H9 (cell line): ENCODE measurements at regions not wholly inside any gene's neighbourhood (a gene's known extent, or its start where the extent isn't known, plus 50 kb on each side); places are given as distances from the start of the nearest gene placed in this dataset.

Source experiments
- DNase-seq: peaks from one replicate; pipeline ENCODE4 v3.0.0-alpha.2; 2017
- H2AFZ ChIP-seq: one replicate; pipeline ENCODE4 v1.6.1; 2013; ENCODE audit warnings: mild to moderate bottlenecking, low read length, control low read depth, moderate library complexity
- H2AK5ac ChIP-seq: 2 replicates; pipeline ENCODE4 v1.6.1; 2013; ENCODE audit warnings: low read length, control low read depth, mixed read lengths; ENCODE audit not compliant: insufficient read length
- H2BK120ac ChIP-seq: one replicate; pipeline ENCODE4 v1.6.1; 2013; ENCODE audit warnings: low read depth, mild to moderate bottlenecking, low read length, control low read depth, inconsistent platforms; ENCODE audit not compliant: poor library complexity, severe bottlenecking
- H2BK12ac ChIP-seq: 2 replicates; pipeline ENCODE4 v1.6.1; 2013; ENCODE audit warnings: low read length, control low read depth, mixed read lengths, low read depth; ENCODE audit not compliant: insufficient read length
- H2BK15ac ChIP-seq: 2 replicates; pipeline ENCODE4 v1.6.1; 2013; ENCODE audit warnings: low read depth, low read length, control low read depth
- H2BK20ac ChIP-seq: one replicate; pipeline ENCODE4 v1.6.1; 2013; ENCODE audit warnings: low read depth, mild to moderate bottlenecking, low read length, control low read depth, inconsistent platforms; ENCODE audit not compliant: poor library complexity, severe bottlenecking
- H2BK5ac ChIP-seq: 2 replicates; pipeline ENCODE4 v1.6.1; 2013; ENCODE audit warnings: low read length, control low read depth, mixed read lengths; ENCODE audit not compliant: insufficient read length
- H3K14ac ChIP-seq: 2 replicates; pipeline ENCODE4 v1.6.1; 2013; ENCODE audit warnings: low read length, control low read depth; ENCODE audit not compliant: insufficient read depth
- H3K18ac ChIP-seq: 2 replicates; pipeline ENCODE4 v1.6.1; 2013; ENCODE audit warnings: low read depth, mild to moderate bottlenecking, mixed read lengths, low read length, control low read depth; ENCODE audit not compliant: insufficient read length
- H3K23ac ChIP-seq: 2 replicates; pipeline ENCODE4 v1.6.1; 2013; ENCODE audit warnings: low read length, control low read depth, mixed read lengths, low read depth; ENCODE audit not compliant: insufficient read length
- H3K23me2 ChIP-seq: 2 replicates; pipeline ENCODE4 v1.6.1; 2013; ENCODE audit warnings: low read depth, mild to moderate bottlenecking, mixed read lengths, low read length, control low read depth; ENCODE audit not compliant: insufficient read length, poor library complexity, severe bottlenecking
- H3K27ac ChIP-seq: 2 replicates; pipeline ENCODE4 v1.5.1; 2013; ENCODE audit warnings: low read length, control low read depth, mixed read lengths, low read depth; ENCODE audit not compliant: insufficient read length
- H3K27me3 ChIP-seq: 2 replicates; pipeline ENCODE4 v1.6.1; 2013; ENCODE audit warnings: low read length, control low read depth, inconsistent platforms; ENCODE audit not compliant: insufficient read depth
- H3K4ac ChIP-seq: 2 replicates; pipeline ENCODE4 v1.6.1; 2013; ENCODE audit warnings: low read depth, mild to moderate bottlenecking, control low read depth, inconsistent platforms, low read length, moderate library complexity
- H3K4me1 ChIP-seq: 2 replicates; pipeline ENCODE4 v1.6.1; 2013; ENCODE audit warnings: low read length, control low read depth, inconsistent platforms; ENCODE audit not compliant: insufficient read depth
- H3K4me2 ChIP-seq: 2 replicates; pipeline ENCODE4 v1.6.1; 2013; ENCODE audit warnings: low read length, control low read depth, mixed read lengths; ENCODE audit not compliant: insufficient read length, insufficient read depth
- H3K56ac ChIP-seq: 2 replicates; pipeline ENCODE4 v1.6.1; 2013; ENCODE audit warnings: low read depth, mild to moderate bottlenecking, mixed read lengths, low read length, control low read depth; ENCODE audit not compliant: insufficient read length
- H3K79me1 ChIP-seq: 2 replicates; pipeline ENCODE4 v1.6.1; 2013; ENCODE audit warnings: low read depth, mild to moderate bottlenecking, moderate library complexity, low read length, control low read depth, inconsistent platforms; ENCODE audit not compliant: insufficient read depth, poor library complexity, severe bottlenecking
- H3K79me2 ChIP-seq: 2 replicates; pipeline ENCODE4 v1.6.1; 2013; ENCODE audit warnings: low read length, control low read depth, inconsistent platforms; ENCODE audit not compliant: insufficient read depth
- H3K9ac ChIP-seq: 2 replicates; pipeline ENCODE4 v1.6.1; 2013; ENCODE audit warnings: low read length, control low read depth, mixed read lengths; ENCODE audit not compliant: insufficient read length; ENCODE audit errors: extremely low read depth
- H3K9me3 ChIP-seq: one replicate; pipeline ENCODE4 v1.6.1; 2013; ENCODE audit warnings: low read depth, low read length, inconsistent platforms; ENCODE audit not compliant: control insufficient read depth
- H3T11ph ChIP-seq: one replicate; pipeline ENCODE4 v1.6.1; 2013; ENCODE audit warnings: mild to moderate bottlenecking, low read length, control low read depth, inconsistent platforms
- H4K20me1 ChIP-seq: one replicate; pipeline ENCODE4 v1.6.1; 2013; ENCODE audit not compliant: control insufficient read depth, insufficient read length, insufficient read depth
- H4K5ac ChIP-seq: 2 replicates; pipeline ENCODE4 v1.6.1; 2013; ENCODE audit warnings: low read depth, mild to moderate bottlenecking, mixed read lengths, low read length, control low read depth; ENCODE audit not compliant: insufficient read length
- H4K8ac ChIP-seq: replicated peaks from 2 replicates; pipeline ENCODE4 v1.6.1; 2013; ENCODE audit warnings: low read length, control low read depth, mixed read lengths, low read depth; ENCODE audit not compliant: insufficient read length
- H4K91ac ChIP-seq: 2 replicates; pipeline ENCODE4 v1.6.1; 2013; ENCODE audit warnings: low read depth, mild to moderate bottlenecking, moderate library complexity, mixed read lengths, low read length, control low read depth; ENCODE audit not compliant: insufficient read length
- H3K27ac Mint-ChIP-seq, 3 experiments: 2 replicates in 2 of 3; 3 replicates in 1 of 3; pipeline ENCODE4 v1.8.0; 2020 to 2021; ENCODE audit warnings: mixed read lengths in 3 of 3, mild to moderate bottlenecking in 1 of 3, moderate library complexity in 1 of 3
- H3K27me3 Mint-ChIP-seq: 2 replicates; pipeline ENCODE4 v1.8.0; 2021; ENCODE audit warnings: low read depth, mild to moderate bottlenecking, moderate library complexity, mixed read lengths
- H3K36me3 Mint-ChIP-seq, 3 experiments: 2 replicates in 2 of 3; 3 replicates in 1 of 3; pipeline ENCODE4 v1.8.0; 2020 to 2021; ENCODE audit warnings: low read depth in 3 of 3, mixed read lengths in 3 of 3; ENCODE audit not compliant: insufficient read depth in 1 of 3
- H3K4me1 Mint-ChIP-seq, 2 experiments: 2 replicates each; pipeline ENCODE4 v1.8.0; 2020; ENCODE audit warnings: mixed read lengths in 2 of 2
- H3K4me3 Mint-ChIP-seq, 2 experiments: 2 replicates in 1 of 2; 3 replicates in 1 of 2; pipeline ENCODE4 v1.8.0; 2020 to 2021; ENCODE audit warnings: mild to moderate bottlenecking in 2 of 2, mixed read lengths in 2 of 2, moderate library complexity in 1 of 2
- H3K9me3 Mint-ChIP-seq, 2 experiments: 2 replicates in 1 of 2; 3 replicates in 1 of 2; pipeline ENCODE4 v1.8.0; 2020; ENCODE audit warnings: mild to moderate bottlenecking in 2 of 2, mixed read lengths in 2 of 2, moderate library complexity in 1 of 2
- CTCF ChIP-seq: fragments of 200-600 bp; sonication (generic); conservative IDR thresholded peaks from 3 replicates; pipeline ENCODE4 v1.8.0; 2021; ENCODE audit warnings: antibody characterized with exemption, mild to moderate bottlenecking
- WGBS: extraction: QIAGEN DNeasy Blood & Tissue Kit; methylation state at CpG from one replicate; pipeline ENCODE4 v1.1.7; 2013; ENCODE audit warnings: missing lambda C conversion rate, low lambda C conversion rate, mixed read lengths; ENCODE audit not compliant: insufficient read length; ENCODE audit errors: extremely low coverage; 5-methylcytosine and 5-hydroxymethylcytosine counted together

GRCh38 chr3:86849991-86850390 lies 141.0 kb downstream of the VGLL3 start:
- H3K27me3 ChIP-seq = no peaks in the 10 kb centered on the region
- H3K4me1 Mint-ChIP-seq = peaks cover 11 to 16% of the 10 kb centered on the region in 2 experiments; a peak in 3 of 4 replicates
- no peak overlapping the region for H2AFZ ChIP-seq
- H2AK5ac ChIP-seq = no peak overlapping the region
- no peak overlapping the region for H3K9ac ChIP-seq
- no peak overlapping the region for H2BK120ac ChIP-seq
- peaks cover 9 to 17% (median 12%) of the 10 kb centered on the region in 3 experiments; a peak in 5 of 7 replicates for H3K36me3 Mint-ChIP-seq
- H3K56ac ChIP-seq = no peak overlapping the region
- H4K5ac ChIP-seq = no peak overlapping the region
- H3K27ac Mint-ChIP-seq = no peak overlapping the region
- H4K91ac ChIP-seq = no peak overlapping the region
- no peaks in the 10 kb centered on the region for H3K27me3 Mint-ChIP-seq
- peaks cover 13 to 18% of the 10 kb centered on the region in 2 experiments for H3K9me3 Mint-ChIP-seq
- H3K4me2 ChIP-seq = no peak overlapping the region
- H2BK15ac ChIP-seq = no peak overlapping the region
- no peaks in the 10 kb centered on the region; the same call in 1 of the 2 replicates for H3K4me1 ChIP-seq
- H3K18ac ChIP-seq = no peak overlapping the region
- no peak overlapping the region for H2BK5ac ChIP-seq
- no peak overlapping the region for H3T11ph ChIP-seq
- no peak overlapping the region for H3K4ac ChIP-seq
- no peak overlapping the region for H2BK12ac ChIP-seq
- no peaks in the 10 kb centered on the region for H4K20me1 ChIP-seq
- H3K27ac ChIP-seq = no peak overlapping the region
- H4K8ac ChIP-seq = no peak overlapping the region
- DNase-seq = no peak
- H3K23ac ChIP-seq = no peak overlapping the region
- H3K79me1 ChIP-seq = no peaks in the 10 kb centered on the region
- no peak for TF ChIP-seq CTCF
- H3K23me2 ChIP-seq = no peaks in the 10 kb centered on the region
- no peak overlapping the region for H2BK20ac ChIP-seq
- no peaks in the 10 kb centered on the region for H3K79me2 ChIP-seq
- H3K9me3 ChIP-seq = no peaks in the 10 kb centered on the region
- no peak overlapping the region for H3K4me3 Mint-ChIP-seq
- H3K14ac ChIP-seq = no peak overlapping the region
- WGBS = no CpG with 5 or more reads among the region's 1 CpG
